ENCODE measurements at regions not wholly inside any gene's neighbourhood (a gene's known extent, or its start where the extent isn't known, plus 50 kb on each side); places are given as distances from the start of the nearest gene placed in this dataset.

DNA sequence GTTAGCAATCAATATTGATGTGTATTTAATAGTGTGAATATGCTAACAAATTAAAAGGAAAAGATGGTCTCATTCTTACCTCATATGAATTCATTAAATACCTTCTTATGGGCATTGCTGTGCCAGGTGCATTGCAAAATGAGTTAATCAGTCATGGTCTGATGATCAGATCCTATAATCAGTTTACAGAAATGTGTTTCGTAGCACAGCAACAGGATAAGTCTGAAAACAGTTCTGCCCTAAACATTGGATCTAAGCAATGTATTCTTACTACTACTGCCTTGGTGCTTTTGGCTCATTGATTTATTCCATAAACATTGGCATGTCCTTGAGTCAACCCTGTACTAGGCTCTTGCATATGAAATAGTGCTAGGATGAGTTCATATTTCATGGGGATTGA lies 417.0 kb upstream of the JAG1 start:
- Histone ChIP-seq H3K27ac (ENCODE audit: low read length) (no peak overlapping the region), H3K79me2 (ENCODE audit: low read length) (no peaks in the 10 kb centered on the region), H2AFZ (ENCODE audit: low read length) (no peak overlapping the region), H3K9me2 (replicated peaks; ENCODE audit: insufficient read depth, low read length) (no peaks in the 10 kb centered on the region), H3K4me3 (ENCODE audit: low read length) (no peak overlapping the region), H3K9me3 (replicated peaks; ENCODE audit: insufficient read depth, low read length) (no peaks in the 10 kb centered on the region), H3K4me2 (ENCODE audit: low read depth, low read length) (no peak overlapping the region), H4K20me1 (ENCODE audit: insufficient read depth, low read length) (no peaks in the 10 kb centered on the region), H3K27me3 (replicated peaks; ENCODE audit: insufficient read depth, low read length) (no peaks in the 10 kb centered on the region), H3F3A (ENCODE audit: insufficient read depth, low read length) (no peaks in the 10 kb centered on the region; the same call in 1 of the 2 replicates), H3K9ac (ENCODE audit: low read length) (no peak overlapping the region), H3K36me3 (replicated peaks; ENCODE audit: insufficient read depth, low read length) (no peaks in the 10 kb centered on the region), H3K4me1 (ENCODE audit: low read length) (no peaks in the 10 kb centered on the region)
- no peak for DNase-seq
- TF ChIP-seq CTCF (IDR thresholded peaks at IDR 0.05; ENCODE audit: low read length) (no peak), EZH2phosphoT487 (IDR thresholded peaks at IDR 0.05; ENCODE audit: low read length) (no peak), EZH2 (optimal IDR thresholded peaks at IDR 0.05; ENCODE audit: low read depth, low read length) (no peak)

DNA sequence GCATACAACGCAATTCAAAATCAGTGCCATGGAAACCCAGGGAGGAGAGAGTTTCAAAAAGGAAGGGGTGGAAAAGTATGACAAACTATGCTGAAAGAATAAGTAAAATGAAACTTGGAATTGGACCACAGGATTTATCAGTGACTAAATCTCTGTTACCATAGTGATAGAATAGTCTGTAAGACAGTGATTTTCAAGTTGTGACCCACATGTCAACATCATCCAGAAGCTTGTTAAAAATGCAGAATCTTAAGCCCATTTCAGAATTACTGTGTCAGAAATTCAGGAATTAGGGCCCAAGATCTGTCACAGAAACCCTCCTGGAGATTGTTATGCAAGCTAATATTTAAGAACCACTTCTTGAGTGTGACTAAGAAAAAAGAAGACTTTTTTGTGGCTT lies 417.7 kb upstream of the JAG1 start:
- no peak for DNase-seq
- H3F3A ChIP-seq (ENCODE audit: insufficient read depth, low read length), result no peaks in the 10 kb centered on the region; the same call in 1 of the 2 replicates
- H3K9ac ChIP-seq (ENCODE audit: low read length), result no peak overlapping the region
- H3K36me3 ChIP-seq (replicated peaks; ENCODE audit: insufficient read depth, low read length), result no peaks in the 10 kb centered on the region
- H3K27ac ChIP-seq (ENCODE audit: low read length), result no peak overlapping the region
- TF ChIP-seq EZH2phosphoT487 (IDR thresholded peaks at IDR 0.05; ENCODE audit: low read length) (no peak), EZH2 (optimal IDR thresholded peaks at IDR 0.05; ENCODE audit: low read depth, low read length) (no peak), CTCF (IDR thresholded peaks at IDR 0.05; ENCODE audit: low read length) (no peak)
- no peaks in the 10 kb centered on the region for H4K20me1 ChIP-seq (ENCODE audit: insufficient read depth, low read length)
- H2AFZ ChIP-seq (ENCODE audit: low read length), result no peak overlapping the region
- no peak overlapping the region for H3K4me3 ChIP-seq (ENCODE audit: low read length)
- no peaks in the 10 kb centered on the region for H3K27me3 ChIP-seq (replicated peaks; ENCODE audit: insufficient read depth, low read length)
- no peaks in the 10 kb centered on the region for H3K9me3 ChIP-seq (replicated peaks; ENCODE audit: insufficient read depth, low read length)
- H3K4me2 ChIP-seq (ENCODE audit: low read depth, low read length), result no peak overlapping the region
- no peaks in the 10 kb centered on the region for H3K79me2 ChIP-seq (ENCODE audit: low read length)
- H3K9me2 ChIP-seq (replicated peaks; ENCODE audit: insufficient read depth, low read length), result no peaks in the 10 kb centered on the region
- no peaks in the 10 kb centered on the region for H3K4me1 ChIP-seq (ENCODE audit: low read length)

GRCh38 chr20:11092151-11092550 lies 418.4 kb upstream of the JAG1 start:
- no peaks in the 10 kb centered on the region; the same call in 1 of the 2 replicates for H3F3A ChIP-seq (ENCODE audit: insufficient read depth, low read length)
- H3K27me3 ChIP-seq (replicated peaks; ENCODE audit: insufficient read depth, low read length), result no peaks in the 10 kb centered on the region
- DNase-seq, result no peak
- no peaks in the 10 kb centered on the region for H3K9me2 ChIP-seq (replicated peaks; ENCODE audit: insufficient read depth, low read length)
- no peaks in the 10 kb centered on the region for H3K9me3 ChIP-seq (replicated peaks; ENCODE audit: insufficient read depth, low read length)
- no peaks in the 10 kb centered on the region for H3K79me2 ChIP-seq (ENCODE audit: low read length)
- no peaks in the 10 kb centered on the region for H3K4me1 ChIP-seq (ENCODE audit: low read length)
- no peak overlapping the region for H3K9ac ChIP-seq (ENCODE audit: low read length)
- H3K4me2 ChIP-seq (ENCODE audit: low read depth, low read length), result no peak overlapping the region
- H2AFZ ChIP-seq (ENCODE audit: low read length), result no peak overlapping the region
- no peak overlapping the region for H3K27ac ChIP-seq (ENCODE audit: low read length)
- TF ChIP-seq EZH2 (optimal IDR thresholded peaks at IDR 0.05; ENCODE audit: low read depth, low read length), result no peak
- TF ChIP-seq EZH2phosphoT487 (IDR thresholded peaks at IDR 0.05; ENCODE audit: low read length), result no peak
- TF ChIP-seq CTCF (IDR thresholded peaks at IDR 0.05; ENCODE audit: low read length), result no peak
- H3K36me3 ChIP-seq (replicated peaks; ENCODE audit: insufficient read depth, low read length), result no peaks in the 10 kb centered on the region
- no peak overlapping the region for H3K4me3 ChIP-seq (ENCODE audit: low read length)
- no peaks in the 10 kb centered on the region for H4K20me1 ChIP-seq (ENCODE audit: insufficient read depth, low read length)
